ENCODE measurements at regions not wholly inside any gene's neighbourhood (a gene's known extent, or its start where the extent isn't known, plus 50 kb on each side); places are given as distances from the start of the nearest gene placed in this dataset.

DNA sequence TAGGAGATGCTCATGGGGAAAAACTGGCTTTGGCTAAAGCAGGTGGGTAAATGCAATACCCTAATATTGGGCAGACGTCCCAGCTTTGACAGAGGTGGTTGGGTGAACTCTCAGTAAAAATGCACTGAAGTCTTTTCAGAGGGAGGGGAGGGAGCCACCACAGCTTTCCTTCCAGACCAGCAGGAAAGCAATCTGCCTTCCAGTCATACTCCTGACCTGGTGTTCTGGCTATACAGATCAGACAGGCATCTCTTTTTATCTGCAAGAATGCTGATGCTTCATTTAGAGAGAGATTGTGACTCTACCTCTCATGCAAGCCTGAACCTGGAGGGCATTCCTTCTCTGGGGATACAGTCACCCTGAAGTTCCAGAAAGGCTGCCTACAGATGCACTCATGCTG is 52.6 kb upstream of the ICA1 start:
- intact Hi-C loops (cut with micrococcal nuclease), result no loop called here
- H3K27ac Mint-ChIP-seq, result no peak overlapping the region
- TF ChIP-seq, protein P1, sequence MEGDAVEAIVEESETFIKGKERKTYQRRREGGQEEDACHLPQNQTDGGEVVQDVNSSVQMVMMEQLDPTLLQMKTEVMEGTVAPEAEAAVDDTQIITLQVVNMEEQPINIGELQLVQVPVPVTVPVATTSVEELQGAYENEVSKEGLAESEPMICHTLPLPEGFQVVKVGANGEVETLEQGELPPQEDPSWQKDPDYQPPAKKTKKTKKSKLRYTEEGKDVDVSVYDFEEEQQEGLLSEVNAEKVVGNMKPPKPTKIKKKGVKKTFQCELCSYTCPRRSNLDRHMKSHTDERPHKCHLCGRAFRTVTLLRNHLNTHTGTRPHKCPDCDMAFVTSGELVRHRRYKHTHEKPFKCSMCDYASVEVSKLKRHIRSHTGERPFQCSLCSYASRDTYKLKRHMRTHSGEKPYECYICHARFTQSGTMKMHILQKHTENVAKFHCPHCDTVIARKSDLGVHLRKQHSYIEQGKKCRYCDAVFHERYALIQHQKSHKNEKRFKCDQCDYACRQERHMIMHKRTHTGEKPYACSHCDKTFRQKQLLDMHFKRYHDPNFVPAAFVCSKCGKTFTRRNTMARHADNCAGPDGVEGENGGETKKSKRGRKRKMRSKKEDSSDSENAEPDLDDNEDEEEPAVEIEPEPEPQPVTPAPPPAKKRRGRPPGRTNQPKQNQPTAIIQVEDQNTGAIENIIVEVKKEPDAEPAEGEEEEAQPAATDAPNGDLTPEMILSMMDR (IDR thresholded peaks at IDR 0.05), result no peak
- no peaks in the 10 kb centered on the region for H3K36me3 Mint-ChIP-seq (ENCODE audit: low read depth)
- H3K4me3 Mint-ChIP-seq, result no peak overlapping the region
- H3K27me3 Mint-ChIP-seq, result peaks cover 30% of the 10 kb centered on the region
- DNase-seq (no peak), ATAC-seq (no peak)
- ChIA-PET POLR2A (no interaction called here), CTCF (no interaction called here)
- H3K4me1 Mint-ChIP-seq (ENCODE audit: low read depth), result no peaks in the 10 kb centered on the region
- H3K9me3 Mint-ChIP-seq, result peaks cover 16% of the 10 kb centered on the region

DNA sequence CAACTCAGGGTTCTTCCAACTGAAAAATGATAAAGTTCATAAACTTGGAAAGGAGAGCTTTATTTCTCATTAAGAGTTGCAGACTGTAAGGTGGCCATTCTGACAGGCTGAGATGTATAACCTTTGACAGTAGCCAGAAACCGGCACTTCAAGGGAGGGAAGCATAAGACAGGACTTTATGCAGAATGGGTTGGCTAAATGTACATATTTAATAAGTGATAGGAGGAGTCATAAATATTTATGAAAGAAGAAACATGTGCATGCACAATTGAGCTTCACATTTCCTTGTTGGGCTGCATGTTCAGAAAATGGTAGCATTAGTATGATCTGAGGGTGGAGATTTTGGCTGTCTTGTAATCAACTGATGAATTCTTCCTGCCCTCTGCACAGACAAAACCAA is 57.1 kb upstream of the ICA1 start:
- Mint-ChIP-seq H3K36me3 (ENCODE audit: low read depth) (no peaks in the 10 kb centered on the region), H3K27ac (no peak overlapping the region), H3K4me1 (ENCODE audit: low read depth) (no peaks in the 10 kb centered on the region), H3K4me3 (no peak overlapping the region), H3K9me3 (peaks cover 3% of the 10 kb centered on the region), H3K27me3 (peaks cover 20% of the 10 kb centered on the region)
- ChIA-PET CTCF (no interaction called here), POLR2A (no interaction called here)
- intact Hi-C loops (cut with micrococcal nuclease), result no loop called here
- DNase-seq (no peak), ATAC-seq (no peak)
- TF ChIP-seq, protein P1 (IDR thresholded peaks at IDR 0.05), result no peak

DNA sequence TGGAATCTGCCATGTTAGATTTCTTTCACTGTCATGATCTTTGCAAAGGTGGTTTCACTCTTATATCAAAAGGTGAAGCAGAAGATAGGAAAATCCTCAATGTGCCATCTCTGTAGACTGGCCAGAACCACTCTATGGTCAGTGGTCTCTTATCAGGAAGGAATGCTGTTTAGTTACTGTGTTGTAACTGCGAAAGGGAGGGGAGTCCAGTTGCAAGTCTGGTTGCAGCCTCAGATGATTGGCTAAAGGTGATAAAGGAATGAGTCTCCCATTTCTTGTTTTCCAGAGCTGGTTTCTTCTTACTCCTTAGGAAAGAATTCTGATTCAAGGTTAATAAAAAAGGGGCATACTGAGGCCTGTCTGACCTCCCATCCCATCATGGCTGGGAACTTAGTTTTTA is 58.2 kb upstream of the ICA1 start:
- H3K4me1 Mint-ChIP-seq (ENCODE audit: low read depth), result no peaks in the 10 kb centered on the region
- ATAC-seq (no peak), DNase-seq (no peak)
- CTCF ChIA-PET, result no interaction called here
- no peaks in the 10 kb centered on the region for H3K36me3 Mint-ChIP-seq (ENCODE audit: low read depth)
- H3K27ac Mint-ChIP-seq, result no peak overlapping the region
- POLR2A ChIA-PET, result no interaction called here
- H3K9me3 Mint-ChIP-seq, result peaks cover 3% of the 10 kb centered on the region
- intact Hi-C loops (cut with micrococcal nuclease), result no loop called here
- TF ChIP-seq, protein P1 (IDR thresholded peaks at IDR 0.05), result no peak
- H3K27me3 Mint-ChIP-seq, result peaks cover 18% of the 10 kb centered on the region
- no peak overlapping the region for H3K4me3 Mint-ChIP-seq

DNA sequence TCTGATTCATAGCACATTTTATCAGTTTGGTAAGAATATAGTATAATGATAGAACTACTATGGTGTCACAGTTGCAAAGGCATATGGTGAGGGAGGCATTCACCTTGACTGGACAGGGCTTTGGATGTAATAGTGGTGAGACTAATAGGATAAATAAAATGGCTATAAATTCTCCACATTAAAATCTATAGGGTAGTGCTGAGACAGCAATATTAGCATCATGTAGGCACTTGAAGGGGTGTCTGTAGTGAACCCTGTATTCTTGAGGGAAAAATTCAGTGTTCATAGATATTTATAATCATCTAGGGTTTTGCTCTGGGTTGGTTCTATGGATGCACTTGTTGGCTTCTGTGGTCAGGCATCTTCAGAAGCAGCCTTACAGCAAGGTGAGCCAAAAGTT is 59.3 kb upstream of the ICA1 start:
- DNase-seq (no peak), ATAC-seq (no peak)
- H3K4me3 Mint-ChIP-seq, result no peak overlapping the region
- no peaks in the 10 kb centered on the region for H3K36me3 Mint-ChIP-seq (ENCODE audit: low read depth)
- peaks cover 21% of the 10 kb centered on the region for H3K27me3 Mint-ChIP-seq
- H3K27ac Mint-ChIP-seq, result no peak overlapping the region
- H3K9me3 Mint-ChIP-seq, result peaks cover 3% of the 10 kb centered on the region
- TF ChIP-seq, protein P1 (IDR thresholded peaks at IDR 0.05), result no peak
- POLR2A ChIA-PET, result no interaction called here
- no peaks in the 10 kb centered on the region for H3K4me1 Mint-ChIP-seq (ENCODE audit: low read depth)
- CTCF ChIA-PET, result no interaction called here
- intact Hi-C loops (cut with micrococcal nuclease), result no loop called here

DNA sequence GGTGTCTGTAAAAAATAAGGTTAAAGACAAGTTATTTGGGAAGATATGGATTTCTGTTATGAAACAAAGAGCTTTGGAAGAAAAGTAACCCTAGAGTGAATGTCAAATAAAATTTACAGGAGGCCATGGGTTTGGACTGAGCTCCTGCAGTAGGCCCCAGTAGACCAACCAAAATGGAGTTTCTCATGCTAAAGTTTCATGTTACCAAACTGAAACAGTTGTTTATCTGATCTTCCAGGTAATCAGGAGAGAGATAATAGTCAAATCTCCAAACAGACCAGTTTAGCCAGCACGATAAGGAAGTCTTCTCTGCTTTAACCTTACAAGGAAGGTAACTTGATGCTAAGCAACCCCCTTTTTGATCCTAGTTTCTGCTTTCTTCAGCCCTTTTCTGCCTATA is 60.7 kb upstream of the ICA1 start:
- Mint-ChIP-seq H3K4me1 (ENCODE audit: low read depth) (no peaks in the 10 kb centered on the region), H3K4me3 (no peak overlapping the region), H3K36me3 (ENCODE audit: low read depth) (no peaks in the 10 kb centered on the region), H3K27me3 (peaks cover 12% of the 10 kb centered on the region), H3K27ac (no peak overlapping the region), H3K9me3 (peaks cover 3% of the 10 kb centered on the region)
- TF ChIP-seq, protein P1 (IDR thresholded peaks at IDR 0.05), result no peak
- no peak for ATAC-seq
- intact Hi-C loops (cut with micrococcal nuclease), result no loop called here
- DNase-seq, result no peak
- POLR2A ChIA-PET, result no interaction called here
- CTCF ChIA-PET, result no interaction called here
